Neutrophil (primary cell): ENCODE measurements at regions not wholly inside any gene's neighbourhood (a gene's known extent, or its start where the extent isn't known, plus 50 kb on each side); places are given as distances from the start of the nearest gene placed in this dataset.

Experiments
- H3K27ac ChIP-seq: fragments of 200-600 bp; sonication (generic); 2 replicates; pipeline ENCODE4 v1.5.1; 2016; ENCODE audit warnings: mild to moderate bottlenecking, moderate library complexity
- H3K27me3 ChIP-seq: fragments of 200-600 bp; sonication (generic); 2 replicates; pipeline ENCODE4 v1.6.0; 2016; ENCODE audit warnings: mild to moderate bottlenecking
- H3K36me3 ChIP-seq: fragments of 200-600 bp; sonication (generic); 2 replicates; pipeline ENCODE4 v1.5.1; 2017
- H3K4me1 ChIP-seq, 2 experiments: fragments of 200-600 bp in 1 of 2; sonication (generic) in 1 of 2; 1 replicate in 1 of 2; 2 replicates in 1 of 2; pipeline versions ENCODE4 v1.5.1 to v1.6.1; 2013 to 2016; ENCODE audit warnings: low read depth in 1 of 2, low read length in 1 of 2, mild to moderate bottlenecking in 1 of 2, moderate library complexity in 1 of 2; ENCODE audit not compliant: control insufficient read depth in 1 of 2, insufficient read depth in 1 of 2
- H3K4me3 ChIP-seq, 2 experiments: fragments of 200-600 bp in 1 of 2; sonication (generic) in 1 of 2; 1 replicate in 1 of 2; 2 replicates in 1 of 2; pipeline ENCODE4 v1.5.1; 2013 to 2016; ENCODE audit warnings: low read depth in 1 of 2, low read length in 1 of 2, mild to moderate bottlenecking in 1 of 2, moderate library complexity in 1 of 2
- H3K9me3 ChIP-seq: fragments of 200-600 bp; sonication (generic); 2 replicates; pipeline ENCODE4 v1.5.1; 2016
- TF ChIP-seq, protein P1 (sequence below): fragments of 200-600 bp; sonication (generic); IDR thresholded peaks from 2 replicates; pipeline ENCODE4 v1.5.1; 2016; ENCODE audit warnings: antibody characterized with exemption

DNA sequence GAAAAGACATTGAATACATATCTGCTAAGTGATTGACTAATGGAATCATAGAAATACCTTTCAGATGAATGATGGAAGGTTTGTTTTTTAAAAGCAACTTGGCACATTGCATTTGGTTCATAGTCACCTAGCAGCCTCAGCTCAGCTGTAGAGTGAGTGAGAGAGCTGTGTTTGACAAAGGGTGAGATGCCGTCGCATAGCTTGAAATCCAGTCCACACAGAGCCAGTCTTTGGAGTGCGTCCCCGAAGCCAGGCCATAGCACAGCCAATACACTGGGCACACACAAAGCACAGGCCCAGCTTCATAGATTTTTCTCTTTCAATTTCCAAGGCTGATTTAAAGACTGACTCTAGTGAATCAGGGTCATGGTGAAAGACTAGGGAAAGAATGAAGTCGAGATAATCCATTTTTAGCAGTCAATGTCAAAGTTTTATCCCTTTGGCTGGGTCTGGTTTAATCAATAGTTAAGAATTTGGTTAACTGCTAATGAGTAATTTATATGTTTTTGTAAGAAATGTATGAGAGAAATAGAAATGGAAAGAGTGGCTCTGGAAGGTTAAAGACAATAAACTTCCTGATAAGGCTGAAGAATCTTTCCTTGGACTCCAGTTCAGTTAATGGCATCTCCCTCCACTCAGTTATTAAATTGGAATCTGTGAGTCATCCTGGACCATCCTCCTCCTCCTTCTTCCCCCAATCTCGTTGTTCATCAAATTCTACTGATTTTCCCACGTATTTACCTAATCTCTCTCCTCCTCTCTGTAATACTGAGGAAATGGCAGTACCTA lies 101.2 kb upstream of the IRF2BP2 start:
- Histone ChIP-seq H3K4me3 (no peak overlapping the region), H3K36me3 (no peaks in the 10 kb centered on the region), H3K9me3 (no peaks in the 10 kb centered on the region), H3K27me3 (no peaks in the 10 kb centered on the region), H3K4me1 (peaks cover 14 to 16% of the 10 kb centered on the region in 2 experiments), H3K27ac (no peak overlapping the region)
- TF ChIP-seq, protein P1, sequence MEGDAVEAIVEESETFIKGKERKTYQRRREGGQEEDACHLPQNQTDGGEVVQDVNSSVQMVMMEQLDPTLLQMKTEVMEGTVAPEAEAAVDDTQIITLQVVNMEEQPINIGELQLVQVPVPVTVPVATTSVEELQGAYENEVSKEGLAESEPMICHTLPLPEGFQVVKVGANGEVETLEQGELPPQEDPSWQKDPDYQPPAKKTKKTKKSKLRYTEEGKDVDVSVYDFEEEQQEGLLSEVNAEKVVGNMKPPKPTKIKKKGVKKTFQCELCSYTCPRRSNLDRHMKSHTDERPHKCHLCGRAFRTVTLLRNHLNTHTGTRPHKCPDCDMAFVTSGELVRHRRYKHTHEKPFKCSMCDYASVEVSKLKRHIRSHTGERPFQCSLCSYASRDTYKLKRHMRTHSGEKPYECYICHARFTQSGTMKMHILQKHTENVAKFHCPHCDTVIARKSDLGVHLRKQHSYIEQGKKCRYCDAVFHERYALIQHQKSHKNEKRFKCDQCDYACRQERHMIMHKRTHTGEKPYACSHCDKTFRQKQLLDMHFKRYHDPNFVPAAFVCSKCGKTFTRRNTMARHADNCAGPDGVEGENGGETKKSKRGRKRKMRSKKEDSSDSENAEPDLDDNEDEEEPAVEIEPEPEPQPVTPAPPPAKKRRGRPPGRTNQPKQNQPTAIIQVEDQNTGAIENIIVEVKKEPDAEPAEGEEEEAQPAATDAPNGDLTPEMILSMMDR: no peak

GRCh38 chr1:234710381-234710780 lies 100.4 kb upstream of the IRF2BP2 start:
- Histone ChIP-seq H3K27me3 (no peaks in the 10 kb centered on the region), H3K9me3 (no peaks in the 10 kb centered on the region), H3K36me3 (no peaks in the 10 kb centered on the region), H3K4me3 (no peak overlapping the region), H3K27ac (no peak overlapping the region), H3K4me1 (peaks cover 14 to 16% of the 10 kb centered on the region in 2 experiments)
- TF ChIP-seq, protein P1: no peak

DNA sequence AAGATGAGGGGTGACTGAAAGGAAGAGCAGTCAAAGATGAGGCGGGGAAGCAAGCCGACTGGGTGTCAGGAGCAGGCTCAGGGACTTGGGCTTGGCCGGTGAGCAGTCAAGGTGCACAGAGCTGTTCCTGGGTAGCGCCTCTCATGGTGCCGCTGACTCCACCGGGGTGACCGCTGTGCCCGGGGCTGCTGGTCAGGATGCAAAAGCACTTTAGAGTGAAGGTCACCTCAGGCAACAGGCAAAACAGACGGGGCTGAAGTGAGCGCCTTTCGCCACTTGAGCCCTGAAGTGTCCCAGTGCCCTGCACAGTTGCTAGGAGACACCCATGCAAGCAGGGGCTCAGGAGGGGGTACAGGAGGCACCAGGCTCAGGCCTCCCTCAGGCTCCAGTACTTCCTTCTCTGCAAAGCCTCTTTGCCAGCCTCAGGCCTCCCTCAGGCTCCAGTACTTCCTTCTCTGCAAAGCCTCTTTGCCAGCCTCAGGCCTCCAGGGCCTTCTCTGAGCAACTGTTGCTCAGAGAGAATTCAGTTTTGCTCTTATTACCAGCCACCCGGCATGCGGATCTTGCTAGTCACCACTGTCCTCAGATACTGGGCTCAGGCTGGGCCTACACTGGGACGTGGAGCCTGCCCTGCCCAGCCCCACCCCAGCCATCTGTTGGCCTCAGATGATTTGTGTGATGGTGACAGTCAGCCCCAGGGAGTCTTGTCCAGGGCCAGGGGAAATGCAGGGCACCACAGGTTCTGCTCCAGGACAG lies 99.7 kb upstream of the IRF2BP2 start:
- Histone ChIP-seq H3K4me1 (peaks cover 14 to 16% of the 10 kb centered on the region in 2 experiments), H3K27me3 (no peaks in the 10 kb centered on the region), H3K9me3 (no peaks in the 10 kb centered on the region), H3K36me3 (no peaks in the 10 kb centered on the region), H3K27ac (peak overlapping the region; percentile 10), H3K4me3 (no peak overlapping the region)
- TF ChIP-seq, protein P1: no peak

DNA sequence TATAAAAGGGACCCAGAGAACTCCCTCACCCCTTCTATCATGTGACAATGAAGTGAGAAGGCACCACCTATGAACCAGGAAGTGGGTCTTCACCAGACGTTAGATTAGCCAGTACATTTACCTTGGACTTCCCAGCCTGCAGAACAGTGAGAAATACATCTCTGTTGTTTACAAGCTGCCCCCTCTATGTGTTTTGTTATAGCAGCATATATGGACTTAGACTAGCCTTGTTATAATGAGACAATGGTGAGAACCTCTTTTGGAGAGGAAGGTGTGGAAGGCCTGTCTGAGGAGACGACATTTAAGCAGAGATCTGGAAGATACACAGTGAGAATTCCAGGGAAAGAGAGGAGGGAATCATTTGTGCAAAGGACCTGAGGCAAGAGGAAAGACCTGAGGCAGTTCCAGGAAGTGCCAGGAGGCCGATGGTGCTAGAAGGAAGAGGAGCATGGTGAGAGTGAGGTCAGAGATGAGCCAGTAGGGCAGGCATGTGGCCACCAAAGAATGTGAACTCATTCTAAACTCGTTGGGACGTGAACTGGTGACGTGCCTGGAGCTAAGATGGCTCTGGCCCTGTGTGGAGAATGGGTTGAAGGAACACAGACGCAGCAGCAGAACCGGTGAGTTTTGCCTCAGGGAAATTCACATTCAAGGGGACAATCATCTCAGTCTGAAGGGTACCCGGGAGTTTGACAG lies 98.9 kb upstream of the IRF2BP2 start:
- TF ChIP-seq, protein P1: no peak
- H3K4me1 ChIP-seq: peaks cover 14 to 16% of the 10 kb centered on the region in 2 experiments
- no peaks in the 10 kb centered on the region for H3K27me3 ChIP-seq
- no peaks in the 10 kb centered on the region for H3K9me3 ChIP-seq
- no peaks in the 10 kb centered on the region for H3K36me3 ChIP-seq
- no peak overlapping the region for H3K27ac ChIP-seq
- no peak overlapping the region for H3K4me3 ChIP-seq

DNA sequence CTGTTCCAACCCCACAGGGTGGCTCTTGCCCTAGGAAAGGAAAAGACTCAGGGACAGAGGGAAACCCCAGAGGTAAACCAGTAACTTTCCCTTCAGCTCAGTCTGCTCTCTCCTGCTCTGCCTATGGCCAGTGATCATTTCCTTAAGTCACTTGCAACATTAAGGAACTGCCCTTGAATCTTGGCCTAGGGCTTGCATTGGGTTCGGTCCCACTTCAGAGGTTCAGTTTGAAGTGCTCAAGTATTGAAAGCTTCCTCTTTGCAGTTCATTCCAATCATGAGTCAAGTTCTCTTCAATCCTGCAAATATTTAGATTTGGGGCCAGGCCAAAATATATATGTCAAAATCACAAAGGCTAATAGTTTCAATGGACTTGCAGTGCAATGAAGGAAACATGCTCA lies 97.7 kb upstream of the IRF2BP2 start:
- TF ChIP-seq, protein P1: no peak
- Histone ChIP-seq H3K4me1 (peaks cover 14 to 16% of the 10 kb centered on the region in 2 experiments), H3K4me3 (no peak overlapping the region), H3K27me3 (no peaks in the 10 kb centered on the region), H3K9me3 (no peaks in the 10 kb centered on the region), H3K27ac (no peak overlapping the region), H3K36me3 (no peaks in the 10 kb centered on the region)
